Ishikawa (cell line): ENCODE measurements at regions not wholly inside any gene's neighbourhood (a gene's known extent, or its start where the extent isn't known, plus 50 kb on each side); places are given as distances from the start of the nearest gene placed in this dataset.

Source experiments
- CEBPB ChIP-seq: IDR thresholded peaks from 2 replicates; pipeline ENCODE4 v1.6.1; 2012
- CREB1 ChIP-seq: IDR thresholded peaks from 2 replicates; pipeline ENCODE4 v1.6.1; 2012; ENCODE audit warnings: low read depth
- EGR1 ChIP-seq: IDR thresholded peaks from 2 replicates; pipeline ENCODE4 v1.6.1; 2012
- EP300 ChIP-seq: IDR thresholded peaks from 2 replicates; pipeline ENCODE4 v1.6.1; 2012; ENCODE audit warnings: borderline replicate concordance
- FOXM1 ChIP-seq: IDR thresholded peaks from 2 replicates; pipeline ENCODE4 v1.6.1; 2012; ENCODE audit warnings: low read depth, borderline replicate concordance
- MAX ChIP-seq: IDR thresholded peaks from 2 replicates; pipeline ENCODE4 v1.6.1; 2012
- NFIC ChIP-seq: IDR thresholded peaks from 2 replicates; pipeline ENCODE4 v1.6.1; 2012
- RAD21 ChIP-seq: IDR thresholded peaks from 2 replicates; pipeline ENCODE4 v1.6.1; 2012; ENCODE audit warnings: low read depth
- REST ChIP-seq: IDR thresholded peaks from 2 replicates; pipeline ENCODE4 v1.6.1; 2012; ENCODE audit warnings: low read depth, mild to moderate bottlenecking
- TAF1 ChIP-seq: IDR thresholded peaks from 2 replicates; pipeline ENCODE4 v1.6.1; 2012; ENCODE audit warnings: low read depth, mild to moderate bottlenecking
- TCF12 ChIP-seq: IDR thresholded peaks from 2 replicates; pipeline ENCODE4 v1.6.1; 2012; ENCODE audit warnings: low read depth
- TEAD4 ChIP-seq: IDR thresholded peaks from 2 replicates; pipeline ENCODE4 v1.6.1; 2012
- USF1 ChIP-seq: IDR thresholded peaks from 2 replicates; pipeline ENCODE4 v1.6.1; 2012
- YY1 ChIP-seq: IDR thresholded peaks from 2 replicates; pipeline ENCODE4 v1.6.1; 2012; ENCODE audit warnings: low read depth
- ZBTB7A ChIP-seq: IDR thresholded peaks from 2 replicates; pipeline ENCODE4 v1.6.1; 2012; ENCODE audit warnings: low read depth

- peak; percentile 25; the same call in 1 of the 2 replicates for TF ChIP-seq NFIC
- no peak for TF ChIP-seq MAX
Observed at GRCh38 chr10:44326474-44327030, 58.3 kb downstream of the CXCL12 start.

GRCh38 chr10:44325596-44326307, 59.1 kb downstream of the CXCL12 start:
- TF ChIP-seq RAD21 (no peak), REST (no peak), FOXM1 (no peak), ZBTB7A (no peak), EGR1 (no peak), MAX (no peak), EP300 (no peak), TEAD4 (no peak), YY1 (no peak)

- TF ChIP-seq USF1 (no peak), NFIC (no peak), TEAD4 (no peak), REST (no peak), TAF1 (no peak), RAD21 (no peak), TCF12 (no peak), YY1 (no peak), EP300 (no peak), MAX (no peak), CREB1 (no peak)
Observed at GRCh38 chr10:44325157-44325556, 59.7 kb downstream of the CXCL12 start.

- no peak for TF ChIP-seq ZBTB7A
- no peak for TF ChIP-seq USF1
- no peak for TF ChIP-seq TEAD4
- no peak for TF ChIP-seq TAF1
- TF ChIP-seq YY1: no peak
- no peak for TF ChIP-seq EGR1
- TF ChIP-seq MAX: no peak
- TF ChIP-seq TCF12: no peak
- TF ChIP-seq CREB1: no peak
- no peak for TF ChIP-seq FOXM1
- TF ChIP-seq CEBPB: no peak
- no peak for TF ChIP-seq RAD21
Observed at GRCh38 chr10:44323838-44324237, 61.1 kb downstream of the CXCL12 start.

GRCh38 chr10:44322137-44322536, 62.8 kb downstream of the CXCL12 start:
- TF ChIP-seq RAD21 (no peak), YY1 (no peak), ZBTB7A (no peak), FOXM1 (no peak), TCF12 (no peak), TAF1 (no peak), CREB1 (no peak)

- TF ChIP-seq ZBTB7A: no peak
- no peak for TF ChIP-seq USF1
- no peak for TF ChIP-seq MAX
- TF ChIP-seq REST: no peak
- no peak for TF ChIP-seq TCF12
- no peak for TF ChIP-seq CREB1
- TF ChIP-seq TAF1: no peak
- no peak for TF ChIP-seq RAD21
- no peak for TF ChIP-seq YY1
Observed at GRCh38 chr10:44320756-44321155, 64.1 kb downstream of the CXCL12 start.
